ENCODE measurements at regions not wholly inside any gene's neighbourhood (a gene's known extent, or its start where the extent isn't known, plus 50 kb on each side); places are given as distances from the start of the nearest gene placed in this dataset.
A peak's percentile ranks its signal among the peaks of the same experiment; 100 is the strongest.

- no peak overlapping the region for H3K4me3 ChIP-seq
- intact Hi-C loops (cut with DNase I; ENCODE audit: low total_unique reads), result no loop called here
- no peaks in the 10 kb centered on the region for H3K9me3 ChIP-seq
- H3K36me3 ChIP-seq (ENCODE audit: low read depth, missing control alignments), result no peaks in the 10 kb centered on the region
- TF ChIP-seq POLR2A (IDR thresholded peaks at IDR 0.05) (no peak), CTCF (IDR thresholded peaks at IDR 0.05) (no peak)
- H3K4me1 ChIP-seq, result no peaks in the 10 kb centered on the region
- no peak for DNase-seq
- WGBS, 2 donors, result 18 to 39% methylated on average over 6 of the region's 6 CpGs
- H3K27ac ChIP-seq, result no peak overlapping the region
- no peaks in the 10 kb centered on the region for H3K27me3 ChIP-seq
These were observed 1165.8 kb upstream of the ADGRL3 start for GRCh38 chr4:60034361-60034760.

- Histone ChIP-seq H3K36me3 (ENCODE audit: low read depth, missing control alignments) (no peaks in the 10 kb centered on the region), H3K9me3 (no peaks in the 10 kb centered on the region), H3K27me3 (no peaks in the 10 kb centered on the region), H3K4me3 (no peak overlapping the region), H3K4me1 (no peaks in the 10 kb centered on the region), H3K27ac (no peak overlapping the region)
- no peak for TF ChIP-seq POLR2A (IDR thresholded peaks at IDR 0.05)
- TF ChIP-seq CTCF (IDR thresholded peaks at IDR 0.05), result no peak
- no peak for DNase-seq
- intact Hi-C loops (cut with DNase I; ENCODE audit: low total_unique reads), result no loop called here
- WGBS, 2 donors, result 69 to 74% methylated on average over 2 of the region's 2 CpGs
These were observed 1160.2 kb upstream of the ADGRL3 start for GRCh38 chr4:60039908-60040307.

- WGBS, 2 donors, result 71 to 80% methylated on average over 2 to 11 of the region's 15 CpGs
- intact Hi-C loops (cut with DNase I; ENCODE audit: low total_unique reads), result no loop called here
- TF ChIP-seq POLR2A (IDR thresholded peaks at IDR 0.05), result no peak
- no peak for TF ChIP-seq CTCF (IDR thresholded peaks at IDR 0.05)
These were observed 1157.9 kb upstream of the ADGRL3 start for GRCh38 chr4:60042231-60042652.

GRCh38 chr4:60042941-60043340, 1157.2 kb upstream of the ADGRL3 start:
- WGBS, 2 donors, result 52 to 86% methylated on average over 2 of the region's 2 CpGs
- TF ChIP-seq CTCF (IDR thresholded peaks at IDR 0.05) (no peak), POLR2A (IDR thresholded peaks at IDR 0.05) (no peak)
- intact Hi-C loops (cut with DNase I; ENCODE audit: low total_unique reads), result no loop called here
- Histone ChIP-seq H3K9me3 (no peaks in the 10 kb centered on the region), H3K36me3 (ENCODE audit: low read depth, missing control alignments) (no peaks in the 10 kb centered on the region), H3K4me3 (peak overlapping the region in 1 of 2 donors; percentile 31), H3K4me1 (no peaks in the 10 kb centered on the region), H3K27ac (no peak overlapping the region), H3K27me3 (no peaks in the 10 kb centered on the region)
- no peak for DNase-seq

More at GRCh38 chr4:60042231-60042652, 1157.9 kb upstream of the ADGRL3 start:
- H3K4me3 ChIP-seq, result peak overlapping the region in 1 of 2 donors; percentile 31
- H3K36me3 ChIP-seq (ENCODE audit: low read depth, missing control alignments), result no peaks in the 10 kb centered on the region
- no peaks in the 10 kb centered on the region for H3K4me1 ChIP-seq
- no peaks in the 10 kb centered on the region for H3K27me3 ChIP-seq
- no peaks in the 10 kb centered on the region for H3K9me3 ChIP-seq
- H3K27ac ChIP-seq, result no peak overlapping the region
- DNase-seq, result no peak

GRCh38 chr4:60078984-60079383, 1121.1 kb upstream of the ADGRL3 start:
- no peaks in the 10 kb centered on the region for H3K36me3 ChIP-seq (ENCODE audit: low read depth, missing control alignments)
- intact Hi-C loops (cut with DNase I; ENCODE audit: low total_unique reads), result no loop called here
- H3K27ac ChIP-seq, result no peak overlapping the region
- no peaks in the 10 kb centered on the region for H3K9me3 ChIP-seq
- no peaks in the 10 kb centered on the region for H3K4me1 ChIP-seq
- TF ChIP-seq POLR2A (IDR thresholded peaks at IDR 0.05), result no peak
- TF ChIP-seq CTCF (IDR thresholded peaks at IDR 0.05), result no peak
- H3K27me3 ChIP-seq, result no peaks in the 10 kb centered on the region
- H3K4me3 ChIP-seq, result no peak overlapping the region
- DNase-seq, result no peak

Data from testis (tissue), 2 donors.